ENCODE measurements at regions not wholly inside any gene's neighbourhood (a gene's known extent, or its start where the extent isn't known, plus 50 kb on each side); places are given as distances from the start of the nearest gene placed in this dataset.

GRCh38 chr7:142498364-142498763, 240.5 kb upstream of the PRSS58 start:
- H3K79me2 ChIP-seq (ENCODE audit: insufficient read depth, low read length), result no peaks in the 10 kb centered on the region
- DNase-seq (ENCODE audit: low spot score) (no peak), ATAC-seq (no peak), FAIRE-seq (no peak)
- in situ Hi-C loops (cut with HindIII; ENCODE audit: extremely low pct_ligation_motif_present, low pct_unique_long_range_greater_than_20kb) (no loop called here), intact Hi-C loops (cut with micrococcal nuclease; ENCODE audit: unreplicated experiment) (no loop called here)
- no peak overlapping the region for H2AFZ ChIP-seq (ENCODE audit: low read length)
- TF ChIP-seq ZNF432 (CRISPR knock-in tag; IDR thresholded peaks at IDR 0.05; ENCODE audit: borderline replicate concordance), result no peak
- TF ChIP-seq, protein P1, sequence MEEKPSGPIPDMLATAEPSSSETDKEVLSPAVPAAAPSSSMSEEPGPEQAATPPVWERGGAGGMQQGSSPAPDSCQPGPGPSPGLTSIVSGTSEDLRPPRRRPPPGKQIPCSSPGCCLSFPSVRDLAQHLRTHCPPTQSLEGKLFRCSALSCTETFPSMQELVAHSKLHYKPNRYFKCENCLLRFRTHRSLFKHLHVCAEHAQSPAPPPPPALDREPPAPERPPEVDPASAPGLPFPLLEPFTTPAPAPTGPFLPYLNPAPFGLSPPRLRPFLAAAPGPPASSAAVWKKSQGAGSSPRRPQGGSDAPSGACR (CRISPR knock-in tag; IDR thresholded peaks at IDR 0.05), result no peak
- H3K9me3 ChIP-seq (ENCODE audit: low read length), result no peaks in the 10 kb centered on the region
- H3K9ac ChIP-seq (ENCODE audit: insufficient read depth, low read depth, low read length), result no peak overlapping the region
- POLR2A ChIA-PET, result no interaction called here
- no peaks in the 10 kb centered on the region for H3K4me1 ChIP-seq (ENCODE audit: insufficient read depth, low read length)
- no peaks in the 10 kb centered on the region; a peak in 2 of 5 replicates for H3K27me3 ChIP-seq (ENCODE audit: control insufficient read depth in 1 of 2, insufficient read depth in 2 of 2, low read length in 2 of 2)
- H3K4me3 ChIP-seq (replicated peaks in 1 of 3; ENCODE audit: insufficient read depth in 1 of 3, low read depth in 2 of 3, low read length in 3 of 3), result no peak overlapping the region
- H3K36me3 ChIP-seq (replicated peaks in 1 of 2; ENCODE audit: control insufficient read depth in 1 of 2, insufficient read depth in 2 of 2, low read length in 2 of 2), result no peaks in the 10 kb centered on the region
- BruUV-seq (replicated peaks), result no TSS peak
- H4K20me1 ChIP-seq (ENCODE audit: insufficient read depth, low read length), result no peaks in the 10 kb centered on the region
- 0% methylated on average over 1 of the region's 1 CpG for WGBS (ENCODE audit: low lambda C conversion rate)
- no peak overlapping the region for H3K4me2 ChIP-seq (ENCODE audit: low read depth, low read length)
- H3K27ac ChIP-seq (ENCODE audit: extremely low read length, insufficient read depth, low read length), result no peak overlapping the region
- CTCF ChIA-PET (ENCODE audit: low intra/inter-chr PET ratio, low total read pairs), result no interaction called here

DNA sequence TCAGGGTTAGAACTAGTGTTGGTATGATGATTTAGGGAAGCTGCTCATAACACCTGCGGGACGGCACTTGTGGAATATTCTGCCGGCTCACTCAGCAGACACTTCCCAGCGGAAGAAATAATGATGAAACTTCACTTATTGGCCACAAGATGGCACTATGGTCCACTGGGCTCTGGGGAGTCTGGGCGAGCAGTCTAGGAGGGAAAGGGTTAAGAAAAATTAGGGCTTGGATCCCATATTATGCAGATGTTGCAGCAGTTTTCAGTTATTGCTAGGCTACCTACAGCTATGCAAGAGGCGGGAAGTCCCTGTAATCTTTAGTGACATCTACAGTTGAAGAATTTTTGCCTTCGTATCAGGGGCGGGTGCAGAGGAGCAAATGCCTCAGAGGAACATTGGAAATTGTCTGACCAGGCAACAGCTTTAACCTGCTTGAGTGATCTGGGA, 238.7 kb upstream of the PRSS58 start:
- Histone ChIP-seq H4K20me1 (ENCODE audit: insufficient read depth, low read length) (no peaks in the 10 kb centered on the region), H3K36me3 (replicated peaks in 1 of 2; ENCODE audit: control insufficient read depth in 1 of 2, insufficient read depth in 2 of 2, low read length in 2 of 2) (no peaks in the 10 kb centered on the region), H3K27ac (ENCODE audit: extremely low read length, insufficient read depth, low read length) (no peak overlapping the region), H3K4me3 (replicated peaks in 1 of 3; ENCODE audit: insufficient read depth in 1 of 3, low read depth in 2 of 3, low read length in 3 of 3) (no peak overlapping the region), H2AFZ (ENCODE audit: low read length) (no peak overlapping the region), H3K4me1 (ENCODE audit: insufficient read depth, low read length) (no peaks in the 10 kb centered on the region), H3K27me3 (ENCODE audit: control insufficient read depth in 1 of 2, insufficient read depth in 2 of 2, low read length in 2 of 2) (0 out of 5 replicates have a peak, but pooled peaks cover 0 to 3% of the 10 kb centered on the region in 2 experiments), H3K9me3 (ENCODE audit: low read length) (no peaks in the 10 kb centered on the region), H3K79me2 (ENCODE audit: insufficient read depth, low read length) (no peaks in the 10 kb centered on the region), H3K4me2 (ENCODE audit: low read depth, low read length) (no peak overlapping the region), H3K9ac (ENCODE audit: insufficient read depth, low read depth, low read length) (no peak overlapping the region)
- POLR2A ChIA-PET, result no interaction called here
- BruUV-seq (replicated peaks), result no TSS peak
- 19% methylated on average over 8 of the region's 8 CpGs for WGBS (ENCODE audit: low lambda C conversion rate)
- FAIRE-seq (no peak), DNase-seq (ENCODE audit: low spot score) (peak; percentile 18), ATAC-seq (peak; percentile 75)
- CTCF ChIA-PET (ENCODE audit: low intra/inter-chr PET ratio, low total read pairs), result no interaction called here
- intact Hi-C loops (cut with micrococcal nuclease; ENCODE audit: unreplicated experiment) (no loop called here), in situ Hi-C loops (cut with HindIII; ENCODE audit: extremely low pct_ligation_motif_present, low pct_unique_long_range_greater_than_20kb) (no loop called here)
- TF ChIP-seq, protein P2, sequence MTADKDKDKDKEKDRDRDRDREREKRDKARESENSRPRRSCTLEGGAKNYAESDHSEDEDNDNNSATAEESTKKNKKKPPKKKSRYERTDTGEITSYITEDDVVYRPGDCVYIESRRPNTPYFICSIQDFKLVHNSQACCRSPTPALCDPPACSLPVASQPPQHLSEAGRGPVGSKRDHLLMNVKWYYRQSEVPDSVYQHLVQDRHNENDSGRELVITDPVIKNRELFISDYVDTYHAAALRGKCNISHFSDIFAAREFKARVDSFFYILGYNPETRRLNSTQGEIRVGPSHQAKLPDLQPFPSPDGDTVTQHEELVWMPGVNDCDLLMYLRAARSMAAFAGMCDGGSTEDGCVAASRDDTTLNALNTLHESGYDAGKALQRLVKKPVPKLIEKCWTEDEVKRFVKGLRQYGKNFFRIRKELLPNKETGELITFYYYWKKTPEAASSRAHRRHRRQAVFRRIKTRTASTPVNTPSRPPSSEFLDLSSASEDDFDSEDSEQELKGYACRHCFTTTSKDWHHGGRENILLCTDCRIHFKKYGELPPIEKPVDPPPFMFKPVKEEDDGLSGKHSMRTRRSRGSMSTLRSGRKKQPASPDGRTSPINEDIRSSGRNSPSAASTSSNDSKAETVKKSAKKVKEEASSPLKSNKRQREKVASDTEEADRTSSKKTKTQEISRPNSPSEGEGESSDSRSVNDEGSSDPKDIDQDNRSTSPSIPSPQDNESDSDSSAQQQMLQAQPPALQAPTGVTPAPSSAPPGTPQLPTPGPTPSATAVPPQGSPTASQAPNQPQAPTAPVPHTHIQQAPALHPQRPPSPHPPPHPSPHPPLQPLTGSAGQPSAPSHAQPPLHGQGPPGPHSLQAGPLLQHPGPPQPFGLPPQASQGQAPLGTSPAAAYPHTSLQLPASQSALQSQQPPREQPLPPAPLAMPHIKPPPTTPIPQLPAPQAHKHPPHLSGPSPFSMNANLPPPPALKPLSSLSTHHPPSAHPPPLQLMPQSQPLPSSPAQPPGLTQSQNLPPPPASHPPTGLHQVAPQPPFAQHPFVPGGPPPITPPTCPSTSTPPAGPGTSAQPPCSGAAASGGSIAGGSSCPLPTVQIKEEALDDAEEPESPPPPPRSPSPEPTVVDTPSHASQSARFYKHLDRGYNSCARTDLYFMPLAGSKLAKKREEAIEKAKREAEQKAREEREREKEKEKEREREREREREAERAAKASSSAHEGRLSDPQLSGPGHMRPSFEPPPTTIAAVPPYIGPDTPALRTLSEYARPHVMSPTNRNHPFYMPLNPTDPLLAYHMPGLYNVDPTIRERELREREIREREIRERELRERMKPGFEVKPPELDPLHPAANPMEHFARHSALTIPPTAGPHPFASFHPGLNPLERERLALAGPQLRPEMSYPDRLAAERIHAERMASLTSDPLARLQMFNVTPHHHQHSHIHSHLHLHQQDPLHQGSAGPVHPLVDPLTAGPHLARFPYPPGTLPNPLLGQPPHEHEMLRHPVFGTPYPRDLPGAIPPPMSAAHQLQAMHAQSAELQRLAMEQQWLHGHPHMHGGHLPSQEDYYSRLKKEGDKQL (CRISPR knock-in tag; IDR thresholded peaks at IDR 0.05; ENCODE audit: low read depth), result no peak
